ENCODE measurements at regions not wholly inside any gene's neighbourhood (a gene's known extent, or its start where the extent isn't known, plus 50 kb on each side); places are given as distances from the start of the nearest gene placed in this dataset.
"Not testable (repeated sequence)": the region's sequence is repeated elsewhere in the genome, so short reads cannot be mapped to it uniquely, and the experiment has no call there.

DNA sequence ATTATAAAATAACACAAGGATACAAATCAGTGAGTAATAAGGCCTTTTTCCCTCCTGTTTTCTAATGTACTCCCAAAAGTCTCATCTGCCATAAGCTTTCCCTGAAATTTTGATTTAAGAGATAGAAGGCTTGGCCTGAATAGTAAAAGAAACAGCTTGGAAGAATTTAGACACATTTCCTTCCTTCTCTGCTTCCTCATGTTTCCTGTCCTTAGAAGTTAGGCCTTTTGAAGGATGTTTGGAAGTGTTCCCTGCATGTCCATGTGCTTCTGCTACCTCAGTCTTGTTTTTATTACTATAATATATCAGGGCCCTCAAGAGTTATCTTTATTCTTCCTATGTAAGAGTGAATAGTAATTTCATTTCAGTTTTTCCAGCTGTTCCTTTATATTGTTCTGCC is 242.7 kb downstream of the DEPDC1B start:
- H3K9me3 ChIP-seq (ENCODE audit: control insufficient read depth in 1 of 2, low read length in 2 of 2), result no peaks in the 10 kb centered on the region
- no peak overlapping the region for H3K27ac ChIP-seq (ENCODE audit: low read length)
- H3K36me3 ChIP-seq (ENCODE audit: control insufficient read depth in 1 of 2, insufficient read depth in 2 of 2, low read length in 2 of 2), result no peaks in the 10 kb centered on the region

DNA sequence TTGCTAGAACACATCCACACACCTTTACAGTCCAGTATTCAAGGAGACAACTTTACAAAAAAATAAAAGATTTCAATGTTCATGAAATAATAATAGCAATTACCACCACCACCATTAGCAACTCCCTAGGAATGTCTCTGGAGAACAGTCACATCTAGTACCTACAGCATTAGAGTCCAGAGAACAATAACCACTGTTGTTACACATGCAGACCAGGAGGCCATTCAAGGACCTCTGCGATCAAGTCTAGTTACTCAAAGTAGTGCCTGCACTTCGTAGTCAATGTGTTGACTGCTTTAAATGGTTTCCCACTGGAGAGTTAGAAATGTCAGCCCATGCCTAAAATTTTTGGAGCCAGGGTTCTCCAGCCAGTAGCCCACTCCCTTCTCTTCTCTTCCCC is 244.4 kb downstream of the DEPDC1B start:
- H3K27ac ChIP-seq (ENCODE audit: low read length), result no peak overlapping the region
- H3K27me3 ChIP-seq (ENCODE audit: low read depth, low read length), result no peaks in the 10 kb centered on the region
- H3K4me1 ChIP-seq (ENCODE audit: control insufficient read depth in 1 of 2, insufficient read depth in 2 of 2, low read length in 2 of 2), result peaks cover 0 to 4% of the 10 kb centered on the region in 2 donors
- no peaks in the 10 kb centered on the region for H3K9me3 ChIP-seq (ENCODE audit: control insufficient read depth in 1 of 2, low read length in 2 of 2)
- no peak overlapping the region for H3K4me3 ChIP-seq (ENCODE audit: low read depth in 1 of 2, low read length in 2 of 2)
- no peaks in the 10 kb centered on the region for H3K36me3 ChIP-seq (ENCODE audit: control insufficient read depth in 1 of 2, insufficient read depth in 2 of 2, low read length in 2 of 2)

More for the DNA sequence above, 242.7 kb downstream of the DEPDC1B start:
- H3K27me3 ChIP-seq (ENCODE audit: low read depth, low read length), result no peaks in the 10 kb centered on the region
- no peak overlapping the region for H3K4me3 ChIP-seq (ENCODE audit: low read depth in 1 of 2, low read length in 2 of 2)
- peaks cover 0 to 4% of the 10 kb centered on the region in 2 donors for H3K4me1 ChIP-seq (ENCODE audit: control insufficient read depth in 1 of 2, insufficient read depth in 2 of 2, low read length in 2 of 2)

DNA sequence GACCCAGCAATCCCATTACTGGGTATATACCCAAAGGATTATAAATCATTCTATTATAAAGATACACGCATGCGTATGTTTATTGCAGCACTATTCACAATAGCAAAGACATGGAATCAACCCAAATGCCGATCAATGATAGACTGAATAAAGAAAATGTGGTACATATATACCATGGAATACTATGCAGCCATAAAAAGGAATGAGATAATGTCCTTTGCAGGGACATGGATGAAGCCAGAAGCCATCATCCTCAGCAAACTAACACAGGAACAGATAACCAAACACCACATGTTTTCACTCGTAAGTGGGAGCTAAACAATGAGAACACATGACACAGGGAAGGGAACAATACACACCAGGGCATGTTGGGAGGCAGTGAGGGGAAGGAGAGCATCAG is 245.7 kb downstream of the DEPDC1B start:
- not testable (repeated sequence) for H3K4me3 ChIP-seq (ENCODE audit: low read depth in 1 of 2, low read length in 2 of 2); H3K36me3 ChIP-seq (ENCODE audit: control insufficient read depth in 1 of 2, insufficient read depth in 2 of 2, low read length in 2 of 2); H3K4me1 ChIP-seq (ENCODE audit: control insufficient read depth in 1 of 2, insufficient read depth in 2 of 2, low read length in 2 of 2); H3K27me3 ChIP-seq (ENCODE audit: low read depth, low read length); H3K27ac ChIP-seq (ENCODE audit: low read length); H3K9me3 ChIP-seq (ENCODE audit: control insufficient read depth in 1 of 2, low read length in 2 of 2)

DNA sequence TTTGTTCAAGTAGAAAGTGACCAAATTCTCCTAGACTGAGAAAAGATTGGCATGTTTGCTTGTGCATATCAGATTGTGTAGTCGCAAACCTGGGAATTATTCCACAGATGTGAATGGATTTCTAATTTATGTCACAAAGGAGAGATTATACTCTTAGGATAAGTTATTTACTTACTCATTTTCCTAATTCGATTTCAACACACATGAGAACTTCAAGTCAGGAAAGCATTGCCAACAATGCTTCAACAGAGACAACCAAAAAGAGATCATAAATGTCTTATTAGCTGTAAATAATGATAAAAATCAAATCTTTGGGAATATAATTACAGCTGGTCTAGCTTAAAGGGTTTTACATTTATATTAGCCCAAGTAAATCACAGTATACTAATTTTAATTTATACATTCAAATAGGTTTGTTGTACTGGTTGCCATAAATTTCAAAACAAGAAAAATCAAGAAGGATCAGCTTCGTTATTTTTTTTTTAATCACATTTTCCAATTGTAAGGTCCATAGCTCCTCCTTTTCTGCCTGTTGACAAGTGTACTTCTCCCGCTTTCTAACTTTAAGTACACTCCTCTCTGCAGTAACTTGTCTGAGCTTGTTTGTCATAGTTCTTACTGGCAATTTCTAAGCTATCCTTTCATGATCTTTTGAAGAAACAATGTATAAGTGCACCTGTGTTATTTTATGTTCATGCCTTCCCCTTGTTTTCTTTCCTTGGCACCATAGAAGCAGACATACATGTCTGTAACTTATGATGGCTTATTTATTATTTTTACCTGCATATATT is 246.6 kb downstream of the DEPDC1B start:
- Histone ChIP-seq H3K27me3 (ENCODE audit: low read depth, low read length) (no peaks in the 10 kb centered on the region), H3K27ac (ENCODE audit: low read length) (no peak overlapping the region), H3K36me3 (ENCODE audit: control insufficient read depth in 1 of 2, insufficient read depth in 2 of 2, low read length in 2 of 2) (no peaks in the 10 kb centered on the region), H3K4me1 (ENCODE audit: control insufficient read depth in 1 of 2, insufficient read depth in 2 of 2, low read length in 2 of 2) (peaks cover 0 to 4% of the 10 kb centered on the region in 2 donors), H3K9me3 (ENCODE audit: control insufficient read depth in 1 of 2, low read length in 2 of 2) (no peaks in the 10 kb centered on the region), H3K4me3 (ENCODE audit: low read depth in 1 of 2, low read length in 2 of 2) (no peak overlapping the region)

DNA sequence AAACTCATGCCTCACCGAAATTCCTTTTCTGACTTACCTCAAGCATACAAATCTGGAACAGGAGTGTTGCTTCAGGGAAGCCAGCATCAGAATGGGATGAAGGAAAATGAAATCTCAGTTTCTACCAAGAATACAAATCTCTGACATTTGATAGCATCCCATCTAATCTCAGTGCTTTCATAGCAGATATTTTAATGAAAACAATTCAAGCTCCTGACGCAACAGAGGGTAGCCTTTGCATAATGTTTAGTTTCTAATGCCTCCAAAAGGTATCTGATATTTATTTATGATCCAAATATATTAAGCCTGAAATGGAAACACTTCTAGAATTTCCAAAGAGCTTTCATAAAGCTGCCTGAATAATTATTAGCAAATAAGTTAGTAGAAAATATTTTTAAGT is 251.4 kb downstream of the DEPDC1B start:
- H3K4me1 ChIP-seq (ENCODE audit: control insufficient read depth in 1 of 2, insufficient read depth in 2 of 2, low read length in 2 of 2), result no peaks in the 10 kb centered on the region
- H3K27me3 ChIP-seq (ENCODE audit: low read depth, low read length), result no peaks in the 10 kb centered on the region
- H3K27ac ChIP-seq (ENCODE audit: low read length), result no peak overlapping the region
- H3K9me3 ChIP-seq (ENCODE audit: control insufficient read depth in 1 of 2, low read length in 2 of 2), result no peaks in the 10 kb centered on the region
- no peak overlapping the region for H3K4me3 ChIP-seq (ENCODE audit: low read depth in 1 of 2, low read length in 2 of 2)
- H3K36me3 ChIP-seq (ENCODE audit: control insufficient read depth in 1 of 2, insufficient read depth in 2 of 2, low read length in 2 of 2), result no peaks in the 10 kb centered on the region

DNA sequence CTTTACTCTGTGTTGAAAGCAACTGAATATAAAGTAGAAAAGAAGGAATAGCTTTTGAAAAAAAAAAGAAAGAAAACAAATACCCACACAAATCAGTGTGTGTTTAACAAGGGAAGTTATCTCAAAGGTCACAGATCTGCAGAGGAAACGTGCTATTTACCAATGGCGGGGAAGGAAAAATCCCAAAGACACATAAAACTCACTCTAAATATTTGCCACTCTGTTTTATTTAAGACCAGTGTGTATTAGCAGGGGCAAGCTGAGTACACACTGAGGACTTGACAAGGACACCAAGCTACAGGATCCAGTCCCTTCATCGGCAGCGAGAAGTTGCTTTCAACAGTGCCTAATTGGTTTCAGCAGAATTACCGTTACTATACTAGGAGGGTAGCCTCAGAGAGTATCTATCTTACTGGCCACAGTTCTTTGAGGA is 252.5 kb downstream of the DEPDC1B start:
- H3K27ac ChIP-seq (ENCODE audit: low read length), result no peak overlapping the region
- H3K27me3 ChIP-seq (ENCODE audit: low read depth, low read length), result no peaks in the 10 kb centered on the region
- no peaks in the 10 kb centered on the region for H3K36me3 ChIP-seq (ENCODE audit: control insufficient read depth in 1 of 2, insufficient read depth in 2 of 2, low read length in 2 of 2)
- no peaks in the 10 kb centered on the region for H3K4me1 ChIP-seq (ENCODE audit: control insufficient read depth in 1 of 2, insufficient read depth in 2 of 2, low read length in 2 of 2)
- no peaks in the 10 kb centered on the region for H3K9me3 ChIP-seq (ENCODE audit: control insufficient read depth in 1 of 2, low read length in 2 of 2)
- H3K4me3 ChIP-seq (ENCODE audit: low read depth in 1 of 2, low read length in 2 of 2), result no peak overlapping the region

DNA sequence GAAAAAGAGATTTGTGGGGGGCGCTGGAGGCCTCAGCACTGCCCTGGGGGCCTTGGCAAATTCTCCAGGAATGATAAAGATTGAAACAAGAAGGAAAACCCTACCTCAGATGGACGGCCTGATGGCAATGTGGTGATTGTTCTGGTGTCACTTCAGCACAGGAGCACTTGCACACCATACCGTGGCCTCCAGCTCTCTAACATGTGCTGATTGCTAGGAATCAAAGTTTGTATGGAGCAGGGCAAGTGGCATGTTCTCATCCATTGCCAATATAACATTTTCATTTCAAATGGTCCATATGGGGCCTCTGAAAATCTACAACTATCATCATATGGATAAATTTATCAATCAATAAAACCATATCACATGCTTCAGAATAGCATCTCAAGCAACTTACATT is 253.0 kb downstream of the DEPDC1B start:
- H3K27ac ChIP-seq (ENCODE audit: low read length), result no peak overlapping the region
- no peak overlapping the region for H3K4me3 ChIP-seq (ENCODE audit: low read depth in 1 of 2, low read length in 2 of 2)
- no peaks in the 10 kb centered on the region for H3K9me3 ChIP-seq (ENCODE audit: control insufficient read depth in 1 of 2, low read length in 2 of 2)
- no peaks in the 10 kb centered on the region for H3K27me3 ChIP-seq (ENCODE audit: low read depth, low read length)
- H3K4me1 ChIP-seq (ENCODE audit: control insufficient read depth in 1 of 2, insufficient read depth in 2 of 2, low read length in 2 of 2), result no peaks in the 10 kb centered on the region
- H3K36me3 ChIP-seq (ENCODE audit: control insufficient read depth in 1 of 2, insufficient read depth in 2 of 2, low read length in 2 of 2), result no peaks in the 10 kb centered on the region

DNA sequence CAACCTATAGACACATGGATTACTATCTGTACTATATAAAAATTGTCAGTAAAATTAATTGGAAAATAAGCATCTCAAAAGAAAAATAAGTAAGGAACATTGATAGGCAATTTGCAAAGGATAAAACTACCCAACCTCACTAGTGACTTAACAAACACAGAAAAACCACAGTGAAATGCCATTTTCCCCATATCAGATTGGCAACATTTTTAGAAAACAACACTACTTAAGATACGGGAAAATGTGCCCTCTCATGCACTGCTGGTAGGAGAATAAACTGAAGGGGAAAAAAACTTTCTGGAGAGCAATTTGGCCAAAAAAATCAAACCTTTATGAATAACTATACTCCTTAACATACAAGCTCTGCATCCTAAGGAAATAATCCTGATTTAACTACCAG is 254.0 kb downstream of the DEPDC1B start:
- no peak overlapping the region for H3K4me3 ChIP-seq (ENCODE audit: low read depth in 1 of 2, low read length in 2 of 2)
- H3K4me1 ChIP-seq (ENCODE audit: control insufficient read depth in 1 of 2, insufficient read depth in 2 of 2, low read length in 2 of 2), result no peaks in the 10 kb centered on the region
- H3K27ac ChIP-seq (ENCODE audit: low read length), result no peak overlapping the region
- H3K9me3 ChIP-seq (ENCODE audit: control insufficient read depth in 1 of 2, low read length in 2 of 2), result no peaks in the 10 kb centered on the region
- no peaks in the 10 kb centered on the region for H3K27me3 ChIP-seq (ENCODE audit: low read depth, low read length)
- no peaks in the 10 kb centered on the region for H3K36me3 ChIP-seq (ENCODE audit: control insufficient read depth in 1 of 2, insufficient read depth in 2 of 2, low read length in 2 of 2)

DNA sequence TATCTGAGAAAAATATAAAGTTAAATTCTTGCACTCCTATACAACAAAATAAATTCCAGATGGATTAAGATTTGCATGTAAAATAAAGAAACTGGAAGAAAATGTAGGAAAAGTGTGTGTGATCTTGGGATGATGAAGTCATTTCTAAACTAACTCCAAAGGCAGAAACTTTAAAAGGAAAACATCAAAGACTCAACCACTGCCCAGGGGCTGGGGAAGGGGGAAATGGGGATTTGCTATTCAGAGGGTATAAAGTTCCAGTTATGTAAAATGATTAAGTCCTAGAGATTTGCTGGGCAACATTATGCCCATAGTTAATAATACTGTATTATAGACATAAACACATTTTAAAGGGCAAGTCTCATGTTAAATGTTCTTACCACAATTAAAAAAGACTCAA is 254.5 kb downstream of the DEPDC1B start:
- H3K27ac ChIP-seq (ENCODE audit: low read length), result no peak overlapping the region
- no peaks in the 10 kb centered on the region for H3K27me3 ChIP-seq (ENCODE audit: low read depth, low read length)
- no peaks in the 10 kb centered on the region for H3K4me1 ChIP-seq (ENCODE audit: control insufficient read depth in 1 of 2, insufficient read depth in 2 of 2, low read length in 2 of 2)
- H3K9me3 ChIP-seq (ENCODE audit: control insufficient read depth in 1 of 2, low read length in 2 of 2), result no peaks in the 10 kb centered on the region
- H3K36me3 ChIP-seq (ENCODE audit: control insufficient read depth in 1 of 2, insufficient read depth in 2 of 2, low read length in 2 of 2), result no peaks in the 10 kb centered on the region
- no peak overlapping the region for H3K4me3 ChIP-seq (ENCODE audit: low read depth in 1 of 2, low read length in 2 of 2)

DNA sequence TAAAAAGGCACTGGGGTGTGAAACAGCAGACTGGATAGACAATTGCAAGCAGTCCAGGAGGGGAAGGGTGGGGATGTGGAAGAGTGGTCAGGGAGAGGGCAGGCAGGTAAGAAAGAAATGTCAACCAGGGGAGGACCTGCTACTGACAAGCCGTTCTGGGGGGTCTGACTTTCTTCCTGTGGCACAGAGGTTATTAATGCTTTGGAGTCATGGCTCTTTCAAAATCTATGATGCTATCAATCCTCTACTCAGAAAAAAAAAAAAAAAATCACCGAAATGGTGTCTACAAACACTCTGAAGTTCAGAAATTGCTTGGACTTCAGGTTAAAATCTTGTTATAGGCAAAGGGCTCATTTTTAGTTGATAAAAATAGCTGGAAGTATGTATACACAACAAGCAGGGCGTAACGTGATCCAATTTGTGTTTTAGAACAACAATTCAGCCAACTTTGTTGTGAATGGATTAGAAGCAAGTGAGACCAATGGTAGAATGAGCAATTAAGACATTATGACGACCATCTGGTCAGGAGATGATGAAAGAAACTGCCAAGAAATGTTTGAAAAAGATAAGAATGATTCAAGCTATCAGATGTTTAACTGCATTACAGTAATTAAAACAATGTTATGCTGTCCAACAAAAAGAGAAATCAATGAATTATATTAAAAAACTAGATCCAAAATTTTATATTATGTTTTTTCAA is 255.2 kb downstream of the DEPDC1B start:
- Histone ChIP-seq H3K4me1 (ENCODE audit: control insufficient read depth in 1 of 2, insufficient read depth in 2 of 2, low read length in 2 of 2) (no peaks in the 10 kb centered on the region), H3K27me3 (ENCODE audit: low read depth, low read length) (no peaks in the 10 kb centered on the region), H3K9me3 (ENCODE audit: control insufficient read depth in 1 of 2, low read length in 2 of 2) (no peaks in the 10 kb centered on the region), H3K27ac (ENCODE audit: low read length) (no peak overlapping the region), H3K4me3 (ENCODE audit: low read depth in 1 of 2, low read length in 2 of 2) (no peak overlapping the region), H3K36me3 (ENCODE audit: control insufficient read depth in 1 of 2, insufficient read depth in 2 of 2, low read length in 2 of 2) (no peaks in the 10 kb centered on the region)

DNA sequence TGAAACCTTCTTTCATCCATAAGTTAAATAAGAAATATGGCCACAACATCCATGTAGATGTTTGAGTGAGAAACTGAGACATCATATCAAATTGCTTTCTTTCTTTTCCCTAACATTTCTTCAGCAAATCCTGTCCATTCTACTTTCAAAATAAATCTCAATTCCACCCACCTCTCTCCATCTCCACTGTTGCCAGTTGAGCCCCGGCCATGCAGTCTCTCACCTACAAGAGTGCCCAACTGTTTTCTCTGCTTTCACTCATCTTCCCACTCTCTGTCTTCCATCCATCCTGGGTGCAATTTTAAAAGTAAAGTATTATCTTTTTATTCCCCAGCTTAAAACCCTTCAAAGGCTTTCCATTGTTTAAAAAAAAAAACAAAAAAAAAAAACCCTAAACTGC is 260.4 kb downstream of the DEPDC1B start:
- Histone ChIP-seq H3K4me3 (ENCODE audit: low read depth in 1 of 2, low read length in 2 of 2) (no peak overlapping the region), H3K4me1 (ENCODE audit: control insufficient read depth in 1 of 2, insufficient read depth in 2 of 2, low read length in 2 of 2) (no peaks in the 10 kb centered on the region), H3K36me3 (ENCODE audit: control insufficient read depth in 1 of 2, insufficient read depth in 2 of 2, low read length in 2 of 2) (no peaks in the 10 kb centered on the region), H3K9me3 (ENCODE audit: control insufficient read depth in 1 of 2, low read length in 2 of 2) (no peaks in the 10 kb centered on the region), H3K27ac (ENCODE audit: low read length) (no peak overlapping the region), H3K27me3 (ENCODE audit: low read depth, low read length) (no peaks in the 10 kb centered on the region)

All from muscle layer of duodenum (tissue), 2 donors.